Inflammatory macrophage treated with lipopolysaccharide for 1 hour (primary cell): ENCODE measurements at regions not wholly inside any gene's neighbourhood (a gene's known extent, or its start where the extent isn't known, plus 50 kb on each side); places are given as distances from the start of the nearest gene placed in this dataset.

Experiments used
- DNase-seq, 2 donors: peaks; one replicate each; pipeline ENCODE4 v3.0.0-alpha.2; 2020 to 2022

GRCh38 chr5:14968796-14969195 lies 97.2 kb upstream of the ANKH start:
- DNase-seq: no peak

- no peak for DNase-seq
Observed at GRCh38 chr5:14967166-14967565, 95.6 kb upstream of the ANKH start.

GRCh38 chr5:14965815-14966214 lies 94.2 kb upstream of the ANKH start:
- no peak for DNase-seq

DNA sequence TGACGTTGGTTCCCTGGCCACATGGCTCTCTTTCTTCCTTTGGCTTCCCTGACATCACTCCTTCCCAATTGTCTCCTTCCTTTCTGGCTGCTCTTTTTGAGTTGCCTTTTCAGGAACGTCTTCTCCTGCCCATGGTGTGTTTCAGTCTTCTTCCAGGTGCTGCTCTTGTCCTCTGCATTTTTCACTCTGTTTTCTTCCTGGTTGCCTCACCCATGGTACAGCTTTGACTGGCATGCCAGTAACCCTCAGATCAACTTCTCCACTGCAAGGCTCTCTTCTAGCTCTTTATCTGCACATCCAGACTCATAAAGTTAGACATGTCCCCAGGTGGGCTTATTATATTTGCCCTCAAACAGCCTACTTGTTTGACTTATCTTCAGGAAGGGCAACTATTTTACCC lies 91.0 kb upstream of the ANKH start:
- no peak for DNase-seq

DNA sequence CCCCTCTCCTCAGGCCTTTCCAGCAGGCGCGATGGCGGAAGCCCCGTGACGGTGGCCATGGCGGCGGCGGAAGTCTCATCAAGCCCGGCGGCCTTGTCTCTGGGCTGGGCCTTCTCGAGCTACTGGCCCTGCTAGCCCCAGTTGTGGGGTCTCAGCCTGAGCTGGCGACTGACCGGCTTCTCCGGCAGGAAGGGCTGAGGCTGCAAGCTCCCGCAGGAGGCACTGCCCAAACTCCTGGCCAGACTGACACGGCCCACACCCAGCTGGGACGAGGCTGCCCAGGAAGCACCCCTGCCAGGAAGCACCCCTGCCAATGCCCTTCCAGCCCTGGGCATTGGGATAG lies 88.5 kb upstream of the ANKH start:
- DNase-seq: no peak

- DNase-seq: no peak
Observed at GRCh38 chr5:14959399-14960119, 88.0 kb upstream of the ANKH start.

DNA sequence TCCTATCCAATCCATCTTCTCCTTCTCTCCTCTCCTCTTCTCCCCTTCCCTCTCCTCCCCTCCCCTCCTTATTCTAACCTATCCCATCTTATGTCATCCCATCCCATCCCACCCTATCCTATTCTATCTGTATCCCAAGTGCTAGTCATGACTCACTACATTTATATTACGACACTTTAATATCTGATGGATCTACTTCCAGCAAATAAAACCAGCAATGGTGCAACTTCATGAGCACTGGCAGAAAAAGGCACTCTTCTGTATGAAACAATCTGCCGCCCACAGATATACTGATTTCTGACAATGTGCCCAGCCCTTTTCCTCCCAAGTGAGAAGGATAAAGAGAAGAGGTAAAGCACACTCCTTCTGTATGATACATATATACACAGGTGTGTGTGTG lies 86.6 kb upstream of the ANKH start:
- DNase-seq: peak in 1 of 2 donors; percentile 4

DNA sequence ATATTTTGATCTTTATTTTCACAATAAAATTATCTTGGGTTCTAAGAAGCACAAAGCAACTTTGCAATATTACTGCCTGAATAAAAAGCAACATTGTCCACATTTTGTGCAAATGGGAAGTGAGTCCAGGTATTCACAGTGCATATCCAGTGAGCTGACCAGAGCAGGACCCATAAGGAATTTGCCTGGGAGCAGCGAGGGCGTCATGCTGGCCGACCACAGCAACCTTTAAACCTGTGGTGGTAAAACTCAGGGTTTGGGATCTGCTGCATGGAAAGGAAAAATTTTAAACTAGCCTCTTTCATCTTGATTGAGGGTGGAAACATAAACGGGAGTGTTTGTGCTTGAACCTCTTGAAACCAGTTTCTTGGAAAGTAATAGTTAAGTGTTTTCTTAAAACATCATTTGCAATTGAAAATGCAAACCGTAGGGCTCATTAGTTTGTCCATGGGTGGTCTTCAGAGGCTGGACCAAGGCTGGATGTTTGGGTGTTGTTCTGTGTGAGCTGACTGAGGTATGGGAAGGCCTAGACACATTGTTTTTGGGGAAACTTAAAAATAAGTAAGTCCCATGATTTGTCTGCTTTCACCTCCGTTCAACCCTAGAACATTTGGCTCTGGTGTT lies 85.0 kb upstream of the ANKH start:
- no peak for DNase-seq

- DNase-seq: no peak
Observed at GRCh38 chr5:14954616-14955343, 83.2 kb upstream of the ANKH start.

GRCh38 chr5:14954216-14954615 lies 82.6 kb upstream of the ANKH start:
- no peak for DNase-seq

- no peak for DNase-seq
Observed at GRCh38 chr5:14953075-14953607, 81.6 kb upstream of the ANKH start.

- no peak for DNase-seq
Observed at GRCh38 chr5:14948383-14948782, 76.8 kb upstream of the ANKH start.

DNA sequence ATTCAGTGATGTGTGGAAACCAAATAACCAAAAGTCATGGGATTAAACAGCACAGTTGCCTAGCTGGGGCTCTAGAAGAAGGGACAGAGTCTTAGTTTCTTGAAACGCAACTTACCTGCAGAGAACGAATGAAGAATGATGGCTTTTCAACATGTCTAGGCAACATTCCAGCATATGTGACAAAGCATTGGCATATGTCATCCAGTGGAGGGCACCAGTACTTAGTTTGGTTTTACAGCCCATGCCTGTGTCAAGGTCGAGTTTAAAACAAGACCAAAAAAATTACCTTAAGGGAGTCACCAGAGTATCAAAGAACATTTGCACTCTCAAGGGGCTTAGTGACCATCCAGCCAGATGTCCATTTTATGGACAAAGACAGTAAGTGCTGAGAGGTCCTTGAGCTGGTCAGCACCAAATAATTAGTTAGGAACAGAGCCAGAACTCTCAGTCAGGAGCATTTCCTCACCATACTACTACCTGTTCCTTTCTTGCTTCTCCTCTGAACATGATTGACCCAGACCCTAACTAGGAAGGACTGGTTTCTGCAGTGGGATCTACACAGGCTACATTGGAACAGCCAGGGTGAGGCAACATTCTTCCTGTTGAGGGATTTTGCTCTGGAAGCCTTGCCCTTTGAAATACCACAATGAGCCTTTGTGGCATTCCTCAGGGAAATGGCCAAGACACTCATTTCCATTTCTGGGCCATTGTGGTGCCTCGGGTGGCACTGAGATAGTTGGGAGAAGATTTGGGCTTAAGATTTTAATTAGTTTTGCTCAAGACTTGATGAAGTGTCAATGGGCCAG lies 75.4 kb upstream of the ANKH start:
- DNase-seq: peak in 1 of 2 donors; percentile 35

GRCh38 chr5:14945450-14945849 lies 73.9 kb upstream of the ANKH start:
- DNase-seq: no peak

GRCh38 chr5:14944996-14945395 lies 73.4 kb upstream of the ANKH start:
- DNase-seq: no peak

- no peak for DNase-seq
Observed at GRCh38 chr5:14944350-14944739, 72.8 kb upstream of the ANKH start.

DNA sequence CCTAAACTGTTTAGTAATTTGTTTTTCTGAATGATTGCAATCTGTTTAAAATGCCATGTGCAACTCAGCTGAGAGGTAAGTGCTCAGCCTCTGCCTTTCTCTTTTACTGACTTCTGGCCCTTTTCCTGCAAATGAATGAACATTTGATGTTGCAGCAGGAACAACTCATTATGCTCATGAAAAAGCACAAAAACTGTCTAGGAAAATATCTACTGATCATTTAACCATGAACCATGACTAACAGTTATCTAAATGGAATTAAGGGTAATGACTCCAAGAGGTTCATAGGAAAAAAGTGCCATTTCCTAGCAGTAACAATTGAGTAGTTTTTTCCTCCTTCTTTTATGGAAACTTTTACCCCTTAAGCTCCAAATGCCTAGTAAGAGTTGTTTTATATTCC lies 70.6 kb upstream of the ANKH start:
- DNase-seq: no peak

DNA sequence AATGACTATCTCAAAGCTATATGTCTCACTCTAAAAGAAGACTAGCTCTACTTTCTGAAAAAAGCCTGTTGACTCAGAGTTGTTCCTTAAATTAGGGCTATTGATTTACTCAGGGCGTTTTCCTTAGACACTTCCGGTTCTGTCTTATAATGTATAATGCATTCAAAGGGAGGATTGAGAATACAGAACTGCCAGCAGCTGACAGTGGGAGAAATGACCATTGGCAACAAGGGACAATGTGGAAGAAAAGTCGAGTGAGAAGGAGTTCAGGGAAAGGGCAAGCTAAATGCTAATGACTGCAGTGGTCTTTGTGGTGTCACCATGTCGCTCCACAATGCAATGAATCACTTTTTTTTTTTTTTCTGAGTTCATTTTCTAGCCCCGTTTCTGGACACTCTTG lies 65.7 kb upstream of the ANKH start:
- peak; percentile 61 to 63 for DNase-seq

- DNase-seq: no peak
Observed at GRCh38 chr5:14936588-14936987, 65.0 kb upstream of the ANKH start.

- peak; percentile 53 to 54 for DNase-seq
Observed at GRCh38 chr5:14935341-14935740, 63.8 kb upstream of the ANKH start.

DNA sequence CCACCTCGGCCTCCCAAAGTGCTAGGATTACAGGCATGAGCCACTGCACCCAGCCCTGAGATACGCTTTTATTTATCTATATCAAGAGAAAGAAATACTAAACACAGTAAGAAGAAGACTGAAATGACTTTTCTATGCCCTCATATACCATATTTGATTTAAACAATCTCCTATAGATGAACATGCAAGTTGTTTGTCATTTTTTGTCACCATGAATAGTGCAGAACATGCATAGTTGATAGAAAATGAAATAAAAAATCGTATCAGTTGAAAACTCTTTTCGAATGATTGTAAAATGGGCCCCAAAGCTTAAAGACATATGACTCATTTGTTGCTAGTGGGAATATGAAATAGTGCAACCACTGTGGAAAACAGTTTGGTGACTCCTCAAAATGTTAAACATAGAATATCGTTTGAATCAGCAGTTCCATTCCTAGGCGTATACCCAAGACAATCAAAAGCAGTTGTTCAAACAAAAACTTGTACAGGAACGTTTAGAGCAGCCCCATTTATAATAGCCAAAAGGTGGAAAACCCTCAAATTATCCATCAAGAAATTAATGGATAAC lies 61.4 kb upstream of the ANKH start:
- DNase-seq: no peak

GRCh38 chr5:14930486-14930885 lies 58.9 kb upstream of the ANKH start:
- DNase-seq: no peak
